ENCODE measurements at regions not wholly inside any gene's neighbourhood (a gene's known extent, or its start where the extent isn't known, plus 50 kb on each side); places are given as distances from the start of the nearest gene placed in this dataset.
"Not testable (repeated sequence)": the region's sequence is repeated elsewhere in the genome, so short reads cannot be mapped to it uniquely, and the experiment has no call there.

GRCh38 chr13:44887515-44887914, 101.8 kb downstream of the NUFIP1 start:
- DNase-seq: no peak

- no peak for DNase-seq
These were observed 105.1 kb downstream of the NUFIP1 start for GRCh38 chr13:44884076-44884729.

- peak; percentile 24 for DNase-seq
These were observed 109.7 kb downstream of the NUFIP1 start for GRCh38 chr13:44879452-44880058.

- DNase-seq: peak; percentile 16
These were observed 112.4 kb downstream of the NUFIP1 start for GRCh38 chr13:44876782-44877324.

- no peak for DNase-seq
These were observed 114.2 kb downstream of the NUFIP1 start for GRCh38 chr13:44874886-44875630.

GRCh38 chr13:44874176-44874575, 115.1 kb downstream of the NUFIP1 start:
- no peak for DNase-seq

- no peak for DNase-seq
These were observed 115.8 kb downstream of the NUFIP1 start for GRCh38 chr13:44873461-44873860.

- DNase-seq: no peak
These were observed 116.5 kb downstream of the NUFIP1 start for GRCh38 chr13:44872751-44873150.

- DNase-seq: no peak
These were observed 118.8 kb downstream of the NUFIP1 start for GRCh38 chr13:44870456-44870929.

- no peak for DNase-seq
These were observed 120.1 kb downstream of the NUFIP1 start for GRCh38 chr13:44869167-44869566.

GRCh38 chr13:44868397-44868796, 120.9 kb downstream of the NUFIP1 start:
- no peak for DNase-seq

GRCh38 chr13:44867825-44868224, 121.4 kb downstream of the NUFIP1 start:
- no peak for DNase-seq

GRCh38 chr13:44866411-44866911, 122.8 kb downstream of the NUFIP1 start:
- DNase-seq: no peak

GRCh38 chr13:44865722-44866410, 123.4 kb downstream of the NUFIP1 start:
- DNase-seq: no peak

- not testable (repeated sequence) for DNase-seq
These were observed 125.6 kb downstream of the NUFIP1 start for GRCh38 chr13:44863641-44864040.

GRCh38 chr13:44860454-44860853, 128.8 kb downstream of the NUFIP1 start:
- DNase-seq: no peak

- DNase-seq: no peak
These were observed 131.5 kb downstream of the NUFIP1 start for GRCh38 chr13:44857736-44858135.

- no peak for DNase-seq
These were observed 132.2 kb downstream of the NUFIP1 start for GRCh38 chr13:44857061-44857460.

- no peak for DNase-seq
These were observed 133.4 kb downstream of the NUFIP1 start for GRCh38 chr13:44855860-44856259.

GRCh38 chr13:44854313-44855060, 134.8 kb downstream of the NUFIP1 start:
- peak; percentile 80 for DNase-seq

- DNase-seq: no peak
These were observed 135.6 kb downstream of the NUFIP1 start for GRCh38 chr13:44853641-44854040.

Measured in NCI-H82 (cell line).